Inferior parietal cortex (tissue), 1 donor: ENCODE measurements at regions not wholly inside any gene's neighbourhood (a gene's known extent, or its start where the extent isn't known, plus 50 kb on each side); places are given as distances from the start of the nearest gene placed in this dataset.

Experiments used
- DNase-seq: peaks from one replicate; pipeline ENCODE4 v3.0.0-alpha.2; 2016; ENCODE audit errors: extremely low spot score

DNA sequence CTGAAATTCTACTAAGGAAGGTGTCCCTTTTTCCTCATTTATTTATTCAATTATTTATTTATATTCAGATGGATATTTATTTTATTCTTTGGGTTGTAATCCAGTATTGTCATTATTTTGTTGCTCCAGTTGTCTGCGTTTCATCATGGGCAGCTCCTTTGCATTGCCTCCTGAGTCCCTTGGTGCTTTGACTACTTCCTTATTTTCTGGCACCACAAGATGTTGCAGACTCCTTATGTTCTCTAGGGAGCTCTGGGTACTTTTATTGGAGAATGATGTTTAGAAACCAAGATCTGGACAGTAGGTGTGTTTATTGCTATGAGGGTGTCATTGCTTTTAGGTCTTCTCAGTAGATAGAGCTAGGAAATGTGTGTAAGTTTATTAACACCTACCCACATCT lies 59.9 kb upstream of the ERRFI1 start:
- DNase-seq: no peak

- no peak for DNase-seq
Observed at GRCh38 chr1:8084913-8085312, 58.8 kb upstream of the ERRFI1 start.

DNA sequence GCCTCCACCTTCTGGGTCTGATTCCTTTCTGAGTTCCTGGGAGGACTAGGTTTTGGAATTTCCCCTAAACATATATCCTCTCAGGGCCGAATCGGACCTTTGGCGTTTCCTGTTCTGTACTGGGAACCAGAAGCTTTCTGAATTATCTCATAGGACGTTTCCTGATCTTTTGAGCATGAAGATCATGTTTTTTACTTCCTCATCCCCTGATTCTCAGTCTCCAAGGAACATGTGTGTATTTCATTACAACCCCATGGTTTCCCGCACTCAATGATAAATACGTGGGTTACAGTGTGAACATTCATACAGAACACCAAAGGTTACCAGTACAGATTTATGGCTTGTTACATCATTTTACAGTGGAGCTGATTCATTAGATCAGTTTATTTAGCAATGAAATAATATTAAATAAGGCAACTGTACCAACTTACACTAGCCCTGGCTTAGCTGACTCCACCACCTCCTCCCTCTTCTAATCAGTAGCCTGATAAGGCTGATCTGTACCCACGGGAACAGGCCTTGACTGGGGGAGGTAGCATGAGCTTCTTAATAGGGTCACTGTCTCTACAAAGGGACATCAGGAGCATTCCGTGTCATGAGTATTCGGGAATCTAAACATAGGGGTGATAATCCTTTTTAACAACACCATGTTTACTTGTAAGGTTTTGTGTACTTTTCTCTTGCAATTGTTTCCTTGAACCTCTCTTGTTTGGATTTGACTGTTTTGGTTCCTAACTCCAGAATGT lies 57.8 kb upstream of the ERRFI1 start:
- no peak for DNase-seq

GRCh38 chr1:8082945-8083344 lies 56.8 kb upstream of the ERRFI1 start:
- no peak for DNase-seq

- no peak for DNase-seq
Observed at GRCh38 chr1:8078176-8078671, 52.1 kb upstream of the ERRFI1 start.

- DNase-seq: no peak
Observed at GRCh38 chr1:8077602-8078001, 51.5 kb upstream of the ERRFI1 start.

DNA sequence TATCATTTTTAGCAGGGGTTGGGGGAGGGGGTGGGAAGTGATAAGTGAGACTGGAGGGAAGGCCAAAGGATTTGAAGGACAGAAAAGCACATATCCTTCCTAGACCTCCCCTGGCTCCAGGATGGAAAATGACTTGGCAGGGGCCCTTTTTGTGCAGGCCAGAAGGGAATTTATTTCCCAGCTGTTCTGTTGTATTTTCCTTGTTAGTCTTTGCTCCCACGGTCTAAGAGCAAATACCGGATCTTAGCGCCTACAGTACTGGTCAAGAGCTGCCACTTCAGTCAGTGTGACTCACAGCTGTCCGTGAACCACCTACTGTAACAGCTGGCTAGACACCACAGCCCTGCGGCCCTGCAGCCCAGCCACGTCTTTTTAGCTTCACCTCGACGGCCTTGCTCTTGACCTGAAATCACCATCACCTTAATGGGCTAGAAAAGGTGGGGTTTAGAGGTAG lies 51.0 kb upstream of the ERRFI1 start:
- DNase-seq: no peak

GRCh38 chr1:8076176-8076575 lies 50.1 kb upstream of the ERRFI1 start:
- no peak for DNase-seq
